Mucosa of stomach (tissue), 1 donor: ENCODE measurements at regions not wholly inside any gene's neighbourhood (a gene's known extent, or its start where the extent isn't known, plus 50 kb on each side); places are given as distances from the start of the nearest gene placed in this dataset.
"Not testable (repeated sequence)": the region's sequence is repeated elsewhere in the genome, so short reads cannot be mapped to it uniquely, and the experiment has no call there.

Experiments
- H3K27me3 ChIP-seq: one replicate; pipeline ENCODE4 v1.7.0; 2013; ENCODE audit warnings: mild to moderate bottlenecking, low read length; ENCODE audit not compliant: control insufficient read depth, insufficient read depth
- H3K36me3 ChIP-seq: one replicate; pipeline ENCODE4 v1.7.0; 2013; ENCODE audit warnings: low read length; ENCODE audit not compliant: control insufficient read depth, insufficient read depth
- H3K4me1 ChIP-seq: one replicate; pipeline ENCODE4 v1.7.0; 2013; ENCODE audit warnings: mild to moderate bottlenecking, low read length; ENCODE audit not compliant: control insufficient read depth, insufficient read depth
- H3K4me3 ChIP-seq: one replicate; pipeline ENCODE4 v1.7.0; 2013; ENCODE audit warnings: low read length
- H3K9ac ChIP-seq: one replicate; pipeline ENCODE4 v1.7.0; 2013; ENCODE audit warnings: mild to moderate bottlenecking, low read length, moderate library complexity
- H3K9me3 ChIP-seq: one replicate; pipeline ENCODE4 v1.7.0; 2013; ENCODE audit warnings: mild to moderate bottlenecking, low read length, moderate library complexity; ENCODE audit not compliant: control insufficient read depth
- donor health status: Pancreatic carcinoma.

- peaks cover 4% of the 10 kb centered on the region for H3K4me1 ChIP-seq
- H3K27me3 ChIP-seq = no peaks in the 10 kb centered on the region
- H3K4me3 ChIP-seq = no peak overlapping the region
- H3K36me3 ChIP-seq = no peaks in the 10 kb centered on the region
- H3K9me3 ChIP-seq = no peaks in the 10 kb centered on the region
- H3K9ac ChIP-seq = no peak overlapping the region
These were observed 109.9 kb downstream of the ZNF330 start for GRCh38 chr4:141330616-141331015.

- Histone ChIP-seq H3K36me3 (no peaks in the 10 kb centered on the region), H3K4me1 (peaks cover 4% of the 10 kb centered on the region), H3K9me3 (no peaks in the 10 kb centered on the region), H3K4me3 (no peak overlapping the region), H3K27me3 (no peaks in the 10 kb centered on the region), H3K9ac (no peak overlapping the region)
These were observed 111.1 kb downstream of the ZNF330 start for GRCh38 chr4:141331534-141332358.

- H3K4me1 ChIP-seq, H3K9ac ChIP-seq, H3K4me3 ChIP-seq, H3K27me3 ChIP-seq, H3K9me3 ChIP-seq, H3K36me3 ChIP-seq: not testable (repeated sequence)
These were observed 111.9 kb downstream of the ZNF330 start for GRCh38 chr4:141332359-141333181.

GRCh38 chr4:141333456-141334230 lies 112.9 kb downstream of the ZNF330 start:
- H3K36me3 ChIP-seq, H3K4me3 ChIP-seq, H3K27me3 ChIP-seq, H3K4me1 ChIP-seq, H3K9me3 ChIP-seq: not testable (repeated sequence)
- H3K9ac ChIP-seq = peak overlapping the region; percentile 23

- Histone ChIP-seq H3K36me3 (no peaks in the 10 kb centered on the region), H3K4me3 (no peak overlapping the region), H3K9me3 (no peaks in the 10 kb centered on the region), H3K27me3 (no peaks in the 10 kb centered on the region), H3K4me1 (no peaks in the 10 kb centered on the region), H3K9ac (no peak overlapping the region)
These were observed 114.5 kb downstream of the ZNF330 start for GRCh38 chr4:141335166-141335565.

GRCh38 chr4:141338238-141338637 lies 117.5 kb downstream of the ZNF330 start:
- Histone ChIP-seq H3K4me3 (no peak overlapping the region), H3K9me3 (no peaks in the 10 kb centered on the region), H3K27me3 (no peaks in the 10 kb centered on the region), H3K36me3 (no peaks in the 10 kb centered on the region), H3K4me1 (no peaks in the 10 kb centered on the region), H3K9ac (no peak overlapping the region)

- Histone ChIP-seq H3K36me3 (no peaks in the 10 kb centered on the region), H3K27me3 (no peaks in the 10 kb centered on the region), H3K9ac (no peak overlapping the region), H3K4me1 (no peaks in the 10 kb centered on the region), H3K4me3 (no peak overlapping the region), H3K9me3 (no peaks in the 10 kb centered on the region)
These were observed 118.7 kb downstream of the ZNF330 start for GRCh38 chr4:141339391-141339790.

- H3K9ac ChIP-seq = no peak overlapping the region
- H3K4me1 ChIP-seq = no peaks in the 10 kb centered on the region
- no peaks in the 10 kb centered on the region for H3K36me3 ChIP-seq
- H3K27me3 ChIP-seq = no peaks in the 10 kb centered on the region
- H3K4me3 ChIP-seq = no peak overlapping the region
- no peaks in the 10 kb centered on the region for H3K9me3 ChIP-seq
These were observed 119.3 kb downstream of the ZNF330 start for GRCh38 chr4:141339966-141340365.

- H3K4me3 ChIP-seq = no peak overlapping the region
- H3K9ac ChIP-seq = no peak overlapping the region
- no peaks in the 10 kb centered on the region for H3K4me1 ChIP-seq
- H3K27me3 ChIP-seq = no peaks in the 10 kb centered on the region
- H3K36me3 ChIP-seq = no peaks in the 10 kb centered on the region
- no peaks in the 10 kb centered on the region for H3K9me3 ChIP-seq
These were observed 119.8 kb downstream of the ZNF330 start for GRCh38 chr4:141340458-141340857.

GRCh38 chr4:141346144-141346543 lies 125.4 kb downstream of the ZNF330 start:
- Histone ChIP-seq H3K9ac (no peak overlapping the region), H3K4me1 (peaks cover 4% of the 10 kb centered on the region), H3K4me3 (no peak overlapping the region), H3K36me3 (no peaks in the 10 kb centered on the region), H3K27me3 (no peaks in the 10 kb centered on the region), H3K9me3 (no peaks in the 10 kb centered on the region)

GRCh38 chr4:141347684-141348083 lies 127.0 kb downstream of the ZNF330 start:
- Histone ChIP-seq H3K4me3 (no peak overlapping the region), H3K9ac (no peak overlapping the region), H3K27me3 (no peaks in the 10 kb centered on the region), H3K9me3 (no peaks in the 10 kb centered on the region), H3K4me1 (peaks cover 4% of the 10 kb centered on the region), H3K36me3 (no peaks in the 10 kb centered on the region)

- H3K4me1 ChIP-seq = peaks cover 4% of the 10 kb centered on the region
- H3K9ac ChIP-seq = no peak overlapping the region
- no peaks in the 10 kb centered on the region for H3K27me3 ChIP-seq
- H3K36me3 ChIP-seq = no peaks in the 10 kb centered on the region
- no peaks in the 10 kb centered on the region for H3K9me3 ChIP-seq
- no peak overlapping the region for H3K4me3 ChIP-seq
These were observed 127.4 kb downstream of the ZNF330 start for GRCh38 chr4:141348125-141348524.
